ENCODE measurements at regions not wholly inside any gene's neighbourhood (a gene's known extent, or its start where the extent isn't known, plus 50 kb on each side); places are given as distances from the start of the nearest gene placed in this dataset.

GRCh38 chr12:25728056-25728595 lies 175.0 kb upstream of the LMNTD1 start:
- Mint-ChIP-seq H3K36me3 (ENCODE audit: low read depth) (no peaks in the 10 kb centered on the region), H3K27ac (peak overlapping the region in 1 of 3 experiments; percentile 66), H3K27me3 (ENCODE audit: low read depth) (no peaks in the 10 kb centered on the region), H3K9me3 (peaks cover 7% of the 10 kb centered on the region), H3K4me1 (peaks cover 21% of the 10 kb centered on the region), H3K4me3 (no peak overlapping the region)
- no peak for TF ChIP-seq CTCF (IDR thresholded peaks at IDR 0.05; ENCODE audit: unreplicated experiment in 3 of 3)

GRCh38 chr12:25730489-25731349 lies 177.6 kb upstream of the LMNTD1 start:
- Mint-ChIP-seq H3K27me3 (ENCODE audit: low read depth) (no peaks in the 10 kb centered on the region), H3K27ac (no peak overlapping the region), H3K36me3 (ENCODE audit: low read depth) (no peaks in the 10 kb centered on the region), H3K4me1 (peaks cover 5% of the 10 kb centered on the region), H3K9me3 (peaks cover 10% of the 10 kb centered on the region), H3K4me3 (no peak overlapping the region)
- no peak for TF ChIP-seq CTCF (IDR thresholded peaks at IDR 0.05; ENCODE audit: unreplicated experiment in 3 of 3)

- Mint-ChIP-seq H3K9me3 (peaks cover 18% of the 10 kb centered on the region), H3K36me3 (ENCODE audit: low read depth) (no peaks in the 10 kb centered on the region), H3K27me3 (ENCODE audit: low read depth) (peaks cover 4% of the 10 kb centered on the region), H3K4me1 (no peaks in the 10 kb centered on the region), H3K27ac (no peak overlapping the region), H3K4me3 (no peak overlapping the region)
- TF ChIP-seq CTCF (IDR thresholded peaks at IDR 0.05; ENCODE audit: unreplicated experiment in 3 of 3): no peak
Measured at GRCh38 chr12:25733541-25733940, 180.5 kb upstream of the LMNTD1 start.

GRCh38 chr12:25734529-25735180 lies 181.6 kb upstream of the LMNTD1 start:
- peaks cover 4% of the 10 kb centered on the region for H3K27me3 Mint-ChIP-seq (ENCODE audit: low read depth)
- no peak overlapping the region for H3K4me3 Mint-ChIP-seq
- TF ChIP-seq CTCF (IDR thresholded peaks at IDR 0.05; ENCODE audit: unreplicated experiment in 3 of 3): no peak
- H3K27ac Mint-ChIP-seq: no peak overlapping the region
- no peaks in the 10 kb centered on the region for H3K36me3 Mint-ChIP-seq (ENCODE audit: low read depth)
- no peaks in the 10 kb centered on the region for H3K4me1 Mint-ChIP-seq
- peaks cover 18% of the 10 kb centered on the region for H3K9me3 Mint-ChIP-seq

GRCh38 chr12:25740617-25741016 lies 187.5 kb upstream of the LMNTD1 start:
- H3K4me3 Mint-ChIP-seq: no peak overlapping the region
- no peak overlapping the region for H3K27ac Mint-ChIP-seq
- no peaks in the 10 kb centered on the region for H3K4me1 Mint-ChIP-seq
- no peaks in the 10 kb centered on the region for H3K36me3 Mint-ChIP-seq (ENCODE audit: low read depth)
- H3K9me3 Mint-ChIP-seq: peaks cover 8% of the 10 kb centered on the region
- TF ChIP-seq CTCF (IDR thresholded peaks at IDR 0.05; ENCODE audit: unreplicated experiment in 3 of 3): no peak
- peaks cover 4% of the 10 kb centered on the region for H3K27me3 Mint-ChIP-seq (ENCODE audit: low read depth)
